WERI-Rb-1 (cell line): ENCODE measurements at regions not wholly inside any gene's neighbourhood (a gene's known extent, or its start where the extent isn't known, plus 50 kb on each side); places are given as distances from the start of the nearest gene placed in this dataset.

Experiments
- DNase-seq: peaks from one replicate; pipeline ENCODE4 v3.0.0-alpha.2; 2020
- H3K27ac ChIP-seq: fragments of 250-450 bp; sonication (Bioruptor Pico); 2 replicates; pipeline ENCODE4 v1.5.1; 2020; ENCODE audit warnings: mild to moderate bottlenecking, moderate library complexity
- H3K27me3 ChIP-seq: fragments of 250-450 bp; sonication (Bioruptor Pico); 2 replicates; pipeline ENCODE4 v1.5.1; 2021; ENCODE audit warnings: mild to moderate bottlenecking, low read depth, moderate library complexity; ENCODE audit not compliant: insufficient read depth, severe bottlenecking
- H3K36me3 ChIP-seq: fragments of 250-450 bp; sonication (Bioruptor Pico); 2 replicates; pipeline ENCODE4 v1.5.1; 2020; ENCODE audit warnings: mild to moderate bottlenecking, moderate library complexity
- H3K4me3 ChIP-seq: 2 replicates; pipeline ENCODE4 v1.5.1; 2011; ENCODE audit warnings: low read depth, mild to moderate bottlenecking, control low read depth, low read length
- H3K9me3 ChIP-seq: fragments of 250-450 bp; sonication (Bioruptor Pico); 2 replicates; pipeline ENCODE4 v1.5.1; 2021; ENCODE audit warnings: mild to moderate bottlenecking, moderate library complexity; ENCODE audit not compliant: severe bottlenecking
- CTCF ChIP-seq: IDR thresholded peaks from 2 replicates; pipeline ENCODE4 v1.5.1; 2011; ENCODE audit warnings: low read depth, mild to moderate bottlenecking, control low read depth, inconsistent platforms, low read length

GRCh38 chr5:105961572-105961971, 1709.2 kb downstream of the EFNA5 start:
- H3K36me3 ChIP-seq = no peaks in the 10 kb centered on the region
- no peaks in the 10 kb centered on the region for H3K9me3 ChIP-seq
- DNase-seq = no peak
- TF ChIP-seq CTCF = no peak
- no peak overlapping the region for H3K4me3 ChIP-seq
- H3K27ac ChIP-seq = no peak overlapping the region
- H3K27me3 ChIP-seq = no peaks in the 10 kb centered on the region

- Histone ChIP-seq H3K27ac (no peak overlapping the region), H3K9me3 (no peaks in the 10 kb centered on the region), H3K36me3 (no peaks in the 10 kb centered on the region), H3K27me3 (no peaks in the 10 kb centered on the region), H3K4me3 (no peak overlapping the region)
- no peak for TF ChIP-seq CTCF
- DNase-seq = no peak
Observed at GRCh38 chr5:105956456-105957196, 1714.1 kb downstream of the EFNA5 start.

GRCh38 chr5:105954341-105954740, 1716.4 kb downstream of the EFNA5 start:
- no peaks in the 10 kb centered on the region for H3K36me3 ChIP-seq
- H3K9me3 ChIP-seq = no peaks in the 10 kb centered on the region
- H3K27me3 ChIP-seq = no peaks in the 10 kb centered on the region
- TF ChIP-seq CTCF = no peak
- H3K27ac ChIP-seq = no peak overlapping the region
- no peak overlapping the region for H3K4me3 ChIP-seq
- DNase-seq = no peak

- no peak overlapping the region for H3K4me3 ChIP-seq
- H3K27ac ChIP-seq = no peak overlapping the region
- H3K36me3 ChIP-seq = no peaks in the 10 kb centered on the region
- TF ChIP-seq CTCF = no peak
- no peaks in the 10 kb centered on the region for H3K9me3 ChIP-seq
- no peak for DNase-seq
- H3K27me3 ChIP-seq = no peaks in the 10 kb centered on the region
Observed at GRCh38 chr5:105953616-105954015, 1717.1 kb downstream of the EFNA5 start.

- Histone ChIP-seq H3K4me3 (no peak overlapping the region), H3K9me3 (no peaks in the 10 kb centered on the region), H3K27me3 (no peaks in the 10 kb centered on the region), H3K27ac (no peak overlapping the region), H3K36me3 (no peaks in the 10 kb centered on the region)
- no peak for TF ChIP-seq CTCF
- DNase-seq = no peak
Observed at GRCh38 chr5:105952875-105953274, 1717.9 kb downstream of the EFNA5 start.

- H3K4me3 ChIP-seq = no peak overlapping the region
- no peaks in the 10 kb centered on the region for H3K36me3 ChIP-seq
- no peak overlapping the region for H3K27ac ChIP-seq
- no peak for TF ChIP-seq CTCF
- no peak for DNase-seq
- no peaks in the 10 kb centered on the region for H3K27me3 ChIP-seq
- no peaks in the 10 kb centered on the region for H3K9me3 ChIP-seq
Observed at GRCh38 chr5:105947461-105947860, 1723.3 kb downstream of the EFNA5 start.
